ENCODE measurements at regions not wholly inside any gene's neighbourhood (a gene's known extent, or its start where the extent isn't known, plus 50 kb on each side); places are given as distances from the start of the nearest gene placed in this dataset.

DNA sequence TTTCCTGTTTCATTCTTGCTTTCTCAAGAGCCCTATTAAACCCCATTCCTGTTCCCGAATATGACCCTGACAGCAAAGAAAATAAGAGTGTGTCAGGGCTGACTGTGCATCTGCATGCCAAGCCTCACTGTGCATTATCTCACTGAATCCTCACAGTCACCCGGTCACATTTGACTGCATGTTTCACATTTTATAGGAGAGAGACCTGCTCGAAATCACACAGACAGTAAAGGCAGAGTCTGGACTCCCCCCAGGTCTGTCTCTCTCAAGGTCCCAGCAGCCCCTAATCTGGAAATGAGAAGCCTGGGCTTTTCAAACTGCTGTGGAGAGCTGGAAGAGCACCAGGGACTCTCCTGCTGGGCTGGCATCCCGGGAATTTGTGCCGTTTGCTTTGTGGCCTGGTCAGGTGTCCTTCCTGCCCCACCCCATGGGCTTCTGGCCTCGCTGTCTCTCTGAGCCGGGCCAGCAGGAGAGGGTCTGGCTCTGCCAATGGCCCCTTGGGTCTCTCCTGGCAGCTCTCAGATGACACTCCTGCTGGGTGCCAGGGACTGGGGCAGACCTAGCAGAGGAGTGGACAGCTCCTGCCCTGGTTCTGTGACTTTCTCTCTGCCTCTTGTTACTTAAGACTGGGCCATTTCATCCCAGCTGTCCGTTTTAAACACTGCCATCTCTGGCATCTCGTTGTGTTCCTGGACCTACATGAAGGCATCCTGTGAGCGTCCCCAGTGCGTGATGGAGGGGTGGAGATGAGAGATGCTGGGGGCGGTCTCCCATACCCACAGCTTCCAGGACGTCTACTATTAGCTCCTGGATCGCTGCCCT, 173.6 kb downstream of the ARHGAP12 start:
- no peak for FAIRE-seq

DNA sequence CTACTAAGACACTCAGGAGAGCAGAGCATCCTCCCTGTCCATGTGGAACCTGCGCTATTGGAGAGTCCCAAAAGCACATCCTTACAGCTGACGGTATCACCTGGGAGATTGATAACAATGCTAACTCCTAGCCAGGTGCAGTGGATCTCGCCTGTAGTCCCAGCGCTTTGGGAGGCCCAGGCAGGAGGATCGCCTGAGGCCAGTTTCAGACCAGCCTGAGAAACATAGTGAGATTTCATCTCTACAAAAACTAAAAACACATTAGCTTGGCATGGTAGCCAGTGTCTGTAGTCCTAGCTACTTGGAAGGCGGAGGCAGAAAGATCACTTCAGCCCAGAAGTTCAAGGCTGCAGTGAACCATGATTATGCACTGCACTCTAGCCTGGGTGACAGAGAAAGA, 174.9 kb downstream of the ARHGAP12 start:
- no peak for FAIRE-seq

DNA sequence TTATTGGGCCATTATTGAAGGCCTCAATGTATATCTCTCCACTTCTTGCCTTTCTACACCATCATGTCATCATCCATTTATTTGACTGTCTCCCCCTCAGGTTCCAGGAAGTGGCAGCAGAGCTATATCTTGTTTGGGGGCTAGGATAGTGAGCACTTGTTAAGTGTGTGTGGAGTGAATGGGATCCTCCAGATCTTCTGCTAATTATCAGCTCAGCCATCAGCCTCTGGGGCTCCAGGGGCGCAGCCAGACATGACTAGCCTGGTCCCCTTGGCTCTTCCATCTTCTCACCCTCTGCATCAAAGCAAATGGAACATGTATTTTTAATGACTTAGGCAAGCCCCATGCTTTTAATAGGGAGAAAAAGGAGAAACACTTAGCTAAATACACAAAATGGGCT, 176.5 kb downstream of the ARHGAP12 start:
- FAIRE-seq = no peak

DNA sequence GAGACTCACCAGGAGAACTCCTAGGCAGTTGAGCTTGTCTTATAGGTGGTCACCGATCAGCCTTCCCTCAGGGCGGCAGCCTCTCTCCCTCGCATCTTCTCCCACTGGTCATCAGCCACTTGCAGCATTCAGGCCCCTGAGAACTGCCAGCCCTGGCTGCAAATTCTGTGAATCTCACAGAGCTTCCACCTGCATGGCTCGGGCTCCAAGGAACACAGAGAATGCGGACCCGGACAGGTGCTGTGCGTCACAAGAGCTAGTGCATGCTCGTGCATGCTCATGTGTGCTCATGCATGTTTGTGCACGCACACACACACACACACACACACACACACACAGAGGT, 176.9 kb downstream of the ARHGAP12 start:
- FAIRE-seq = no peak

DNA sequence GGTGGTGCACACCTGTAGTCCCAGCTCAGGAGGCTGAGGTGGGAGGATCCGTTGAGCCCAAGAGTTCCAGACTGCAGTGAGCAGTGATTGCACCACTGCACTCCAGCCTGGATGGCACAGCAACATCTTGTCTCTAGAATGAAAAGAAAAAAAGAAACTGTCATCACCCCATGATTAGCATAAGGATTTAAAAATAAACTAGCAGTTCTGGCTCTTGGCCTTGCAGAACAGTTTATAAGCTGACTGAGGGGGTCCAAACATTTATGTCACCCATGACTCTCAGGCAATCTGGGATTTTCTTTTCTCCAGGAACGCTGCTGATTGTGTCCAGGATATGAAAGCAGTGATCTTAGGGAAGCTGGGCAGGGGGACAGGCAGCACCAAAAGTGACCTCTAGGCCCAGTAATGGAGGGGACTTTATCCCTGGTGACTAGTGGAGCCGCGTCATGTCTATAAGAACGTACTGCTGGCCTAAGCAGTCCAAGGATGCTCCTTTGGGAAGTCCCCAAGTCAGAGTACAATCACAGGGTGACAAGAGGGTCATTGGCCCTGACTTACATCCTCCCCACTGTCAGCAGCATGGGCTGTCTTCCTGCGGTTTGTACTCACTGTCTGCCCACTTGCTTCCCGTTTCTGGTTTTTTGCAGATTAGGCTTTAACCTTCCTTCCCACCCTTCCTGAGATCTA, 177.4 kb downstream of the ARHGAP12 start:
- no peak for FAIRE-seq

DNA sequence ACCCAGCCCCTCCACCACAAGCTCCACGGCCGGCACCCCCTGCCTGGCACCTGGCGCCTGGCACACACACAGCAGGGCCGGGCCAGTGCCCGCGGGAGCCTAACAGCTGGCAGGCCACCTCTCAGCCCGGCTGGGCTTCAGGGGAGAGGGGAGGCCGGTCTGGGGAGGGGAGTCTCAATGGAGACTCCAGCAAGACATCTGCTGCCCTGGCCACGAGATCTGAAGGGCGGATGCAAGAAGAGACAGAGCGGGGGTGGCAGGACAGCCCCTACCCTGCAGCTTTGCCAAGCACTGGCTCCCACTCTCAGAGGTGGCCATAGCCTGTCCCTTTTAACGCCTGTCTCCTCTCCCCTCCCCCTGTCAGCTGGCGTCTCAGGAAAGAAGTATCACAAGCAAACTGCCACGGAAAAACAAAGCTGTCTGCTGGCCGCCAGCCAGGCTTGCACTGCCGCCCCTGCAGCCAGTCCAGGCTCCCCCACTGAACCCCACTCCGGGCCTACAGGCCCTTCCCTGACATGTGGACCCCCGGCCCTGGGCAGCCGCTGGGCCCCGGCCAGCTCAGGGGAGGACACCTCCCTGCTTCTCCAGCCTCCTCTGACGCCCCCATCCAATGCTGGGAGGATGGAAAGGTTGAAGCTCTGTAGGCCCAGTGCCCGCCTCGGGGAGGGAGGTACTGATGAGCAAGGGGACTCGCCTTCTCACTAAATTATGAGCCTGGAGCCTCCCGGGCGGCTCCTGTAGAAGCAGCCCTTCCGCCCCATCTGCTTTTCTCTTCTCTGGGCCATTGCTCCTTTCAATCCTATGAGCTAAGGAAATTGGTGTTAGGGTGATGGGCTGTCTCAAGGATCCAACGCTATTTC, 178.4 kb downstream of the ARHGAP12 start:
- no peak for FAIRE-seq

DNA sequence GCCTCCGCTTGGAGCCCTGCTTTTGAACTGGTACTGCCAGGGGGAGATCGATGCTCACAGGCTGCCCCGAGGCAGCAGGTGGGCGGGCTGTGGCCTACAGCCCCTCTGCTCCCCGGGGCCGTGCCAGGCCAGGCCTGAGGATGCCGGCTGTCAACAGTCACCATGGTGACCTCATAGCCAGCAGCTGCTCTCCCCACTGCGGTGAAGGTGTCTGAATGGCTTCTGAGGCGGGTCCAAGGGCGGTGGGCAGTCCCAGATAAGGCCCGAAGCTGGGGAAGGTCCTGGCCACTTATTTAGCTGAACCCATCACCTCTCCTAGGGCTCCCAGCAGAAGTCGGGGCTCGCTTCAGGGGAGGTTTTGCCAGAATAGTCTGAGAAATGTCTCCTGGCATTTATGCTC, 179.3 kb downstream of the ARHGAP12 start:
- FAIRE-seq = no peak

DNA sequence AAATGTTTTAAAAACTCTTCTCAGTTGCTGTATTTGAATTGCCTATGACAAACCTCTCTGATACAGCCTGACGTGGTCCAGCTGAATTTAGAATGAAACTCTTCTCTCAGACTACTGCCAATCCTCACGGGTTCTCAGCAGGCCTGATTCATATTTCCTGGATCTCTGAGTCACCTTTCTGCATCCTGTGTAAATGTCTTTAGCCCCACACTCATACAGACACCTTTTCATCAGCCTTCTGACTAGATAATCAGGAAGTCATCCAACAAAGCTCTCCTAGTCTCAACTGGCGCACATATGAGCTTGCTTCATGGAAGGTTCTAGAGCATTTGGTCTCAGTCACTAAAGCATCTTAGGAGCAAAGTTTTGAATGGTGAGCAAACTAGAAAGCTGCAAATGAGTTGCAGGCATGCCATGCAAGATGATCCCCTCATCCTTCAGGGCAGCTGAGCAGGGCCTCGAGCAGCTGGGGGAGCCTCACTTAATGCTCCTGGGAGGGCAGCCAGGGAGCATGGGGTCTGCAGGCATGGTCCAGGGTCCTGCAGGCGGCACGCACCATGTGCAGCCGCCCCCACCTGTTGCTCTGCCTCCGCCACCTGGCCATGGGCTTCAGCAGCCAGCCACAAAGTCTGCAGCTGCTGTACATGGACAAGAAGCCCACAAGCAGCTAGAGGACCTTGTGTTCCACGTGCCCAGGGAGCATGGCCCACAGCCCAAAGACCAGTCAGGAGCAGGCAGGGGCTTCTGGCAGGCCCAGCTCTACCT, 182.8 kb downstream of the ARHGAP12 start:
- no peak for FAIRE-seq

DNA sequence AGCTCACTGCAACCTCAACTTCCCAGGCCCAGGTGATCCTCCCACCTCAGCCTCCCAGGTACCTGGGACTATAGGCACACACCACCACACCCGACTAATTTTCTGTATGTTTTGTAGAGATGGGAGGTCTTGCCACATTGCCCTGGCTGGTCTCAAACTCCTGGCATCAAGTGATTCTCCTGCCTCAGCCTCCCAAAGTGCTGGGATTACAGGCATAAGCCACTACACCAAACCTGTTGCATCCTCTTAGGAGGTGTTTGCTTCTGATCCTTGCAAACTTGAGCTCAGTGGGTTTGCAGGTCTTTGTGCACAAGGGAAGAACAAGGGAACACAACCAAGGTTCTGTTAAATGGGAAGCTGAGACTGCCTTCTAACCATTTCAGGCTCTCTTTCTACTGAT, 184.6 kb downstream of the ARHGAP12 start:
- FAIRE-seq = no peak

DNA sequence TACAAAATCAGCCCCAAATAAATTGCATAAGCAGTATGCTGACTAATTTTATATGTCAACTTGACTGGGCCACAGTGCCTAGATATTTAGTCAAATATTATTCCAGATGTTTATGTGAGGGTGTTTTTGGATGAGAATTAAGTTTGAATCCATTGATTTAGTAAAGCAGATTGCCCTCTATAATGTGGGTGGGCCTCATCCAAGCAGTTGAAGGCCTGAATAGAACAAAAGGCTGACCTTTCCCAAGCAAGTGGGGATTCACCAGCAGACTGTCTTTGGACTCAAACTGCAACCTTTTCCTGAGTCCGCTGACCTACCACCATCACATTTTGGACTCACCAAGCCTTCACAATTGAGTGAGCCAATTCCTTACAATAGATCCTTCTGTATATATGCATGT, 186.4 kb downstream of the ARHGAP12 start:
- no peak for FAIRE-seq

DNA sequence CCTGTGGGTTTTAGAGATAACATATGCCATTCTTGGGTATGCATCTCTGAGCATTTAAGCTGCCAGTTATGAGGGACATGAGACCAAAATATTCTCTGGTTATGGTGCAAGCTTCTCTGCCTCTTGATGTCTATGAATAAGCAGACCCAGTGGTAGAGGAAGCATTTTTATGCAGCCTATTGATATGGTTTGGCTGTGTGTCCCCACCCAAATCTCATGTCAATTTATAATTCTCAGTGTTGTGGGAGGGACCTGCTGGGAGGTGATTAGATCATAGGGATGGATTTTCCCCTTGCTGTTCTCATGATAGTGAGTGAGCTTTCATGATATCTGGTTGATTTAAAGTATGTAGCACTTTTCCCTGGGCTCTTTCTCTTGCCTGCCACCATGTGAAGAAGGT, 187.2 kb downstream of the ARHGAP12 start:
- no peak for FAIRE-seq

DNA sequence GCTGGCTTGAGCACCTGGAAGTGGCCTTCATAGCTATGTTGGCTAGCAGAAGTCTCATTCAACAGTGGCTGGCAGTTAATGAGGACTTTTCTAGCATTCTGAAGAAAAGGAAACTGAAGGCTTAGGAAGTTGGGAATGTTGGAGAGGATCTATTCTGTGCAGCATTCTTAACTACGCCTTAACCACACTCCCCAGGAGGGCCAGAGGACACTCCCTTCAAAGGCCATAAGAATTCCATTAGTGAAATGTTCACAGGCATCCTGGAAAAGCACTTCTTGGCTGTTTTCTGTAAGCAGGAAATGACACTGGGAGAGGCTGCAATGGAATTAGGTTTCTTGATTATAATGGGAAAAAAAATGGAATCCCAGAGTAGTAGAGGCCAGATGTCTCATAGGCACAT, 188.9 kb downstream of the ARHGAP12 start:
- no peak for FAIRE-seq

DNA sequence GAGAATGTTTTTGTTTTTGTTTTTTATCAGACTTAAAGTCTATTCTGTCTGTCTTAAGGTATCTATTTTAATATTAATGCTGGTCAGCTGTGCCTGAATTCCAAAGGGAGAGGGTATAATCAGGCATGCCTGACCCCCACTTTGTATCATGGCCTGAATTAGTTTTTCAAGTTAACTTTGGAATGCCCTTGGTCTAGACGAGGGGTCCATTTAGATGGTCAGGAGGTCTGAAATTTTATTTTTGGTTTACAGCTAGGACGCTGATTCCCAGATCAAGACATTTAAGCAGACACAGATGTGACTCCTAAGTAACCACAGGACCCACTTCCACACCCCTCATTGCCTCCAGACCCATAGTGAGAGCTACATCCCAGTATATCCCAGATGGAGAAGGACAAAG, 189.5 kb downstream of the ARHGAP12 start:
- no peak for FAIRE-seq

DNA sequence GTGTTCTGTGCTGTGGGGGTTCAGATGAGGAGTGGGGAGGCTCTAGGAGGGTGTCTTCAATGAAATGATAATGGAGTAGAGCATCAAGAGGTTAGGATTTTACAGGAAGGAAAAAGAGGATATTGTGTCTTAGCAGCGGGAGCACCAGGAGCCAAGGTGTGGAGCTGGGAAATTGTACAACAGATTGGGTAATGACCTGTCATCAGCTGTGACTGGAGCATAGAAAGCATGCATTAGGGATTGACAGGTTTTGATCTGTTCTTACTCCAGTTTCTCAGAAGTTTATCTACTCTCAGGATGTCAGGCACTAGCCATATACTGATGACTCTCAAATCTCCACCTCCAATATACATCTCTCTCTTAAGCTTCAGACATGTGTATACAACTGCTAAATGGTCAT, 196.9 kb downstream of the ARHGAP12 start:
- FAIRE-seq = no peak

DNA sequence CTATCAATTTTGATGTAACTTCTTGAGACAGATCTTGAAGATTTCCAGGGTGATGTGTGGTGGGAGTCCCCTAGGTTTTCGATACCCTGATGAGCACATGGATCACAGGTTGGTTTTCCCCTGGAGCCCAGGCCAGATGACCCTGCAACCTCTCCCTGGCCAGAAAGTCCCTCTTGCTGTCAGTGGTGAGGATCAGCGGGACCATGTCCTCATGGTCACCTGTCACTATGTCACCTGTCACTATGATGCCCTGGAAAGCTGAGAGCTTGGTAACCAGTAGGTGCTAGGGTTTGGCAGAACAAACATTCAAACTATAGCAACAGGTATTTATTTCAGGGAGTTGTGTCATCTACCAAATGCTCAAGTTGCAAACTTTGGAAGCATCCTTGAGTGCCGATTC, 197.9 kb downstream of the ARHGAP12 start:
- FAIRE-seq = no peak

DNA sequence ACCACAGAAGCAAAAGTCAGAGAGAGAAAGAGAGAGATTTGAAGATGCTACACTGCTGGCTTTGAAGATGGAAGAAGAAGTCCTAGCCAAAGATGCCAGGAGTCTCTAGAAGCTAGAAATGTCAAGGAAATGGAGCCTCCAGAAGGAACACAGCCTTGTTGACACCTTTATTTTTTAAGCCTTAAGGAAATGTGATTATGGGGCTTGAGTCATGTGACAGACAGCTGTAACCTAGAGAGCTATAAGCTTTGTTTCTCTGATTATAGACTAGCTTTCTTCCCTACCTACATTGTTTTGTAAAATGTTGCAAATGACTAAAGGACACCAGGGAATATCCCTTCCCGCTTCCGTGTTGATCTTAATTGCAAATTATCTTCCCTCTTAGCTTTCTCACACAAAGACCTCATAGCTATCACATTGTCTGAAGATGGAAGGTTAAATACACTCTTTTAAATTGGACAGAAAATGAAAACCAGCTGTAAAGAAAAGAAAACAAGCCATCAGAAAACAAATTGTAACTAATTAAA, 199.9 kb downstream of the ARHGAP12 start:
- no peak for FAIRE-seq

DNA sequence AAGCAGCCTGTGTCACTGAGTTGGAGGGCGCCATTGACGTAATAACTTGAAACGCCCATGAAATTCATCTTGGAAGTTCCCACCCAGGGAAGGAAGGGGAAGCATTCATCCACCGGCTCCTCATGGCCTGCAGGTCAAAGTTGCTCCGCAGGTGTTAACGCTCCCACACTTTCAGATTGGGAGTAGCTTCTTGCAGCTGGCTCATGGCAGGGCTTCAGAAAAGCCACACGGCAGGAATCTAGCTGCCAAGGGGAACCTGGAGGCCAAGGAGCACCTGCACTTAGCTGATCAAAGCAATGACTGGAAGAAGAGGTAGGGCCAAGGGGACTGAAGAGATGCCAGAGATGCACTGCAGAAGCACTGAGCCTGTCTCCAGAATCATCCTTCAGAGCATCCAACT, 203.2 kb downstream of the ARHGAP12 start:
- FAIRE-seq = no peak

DNA sequence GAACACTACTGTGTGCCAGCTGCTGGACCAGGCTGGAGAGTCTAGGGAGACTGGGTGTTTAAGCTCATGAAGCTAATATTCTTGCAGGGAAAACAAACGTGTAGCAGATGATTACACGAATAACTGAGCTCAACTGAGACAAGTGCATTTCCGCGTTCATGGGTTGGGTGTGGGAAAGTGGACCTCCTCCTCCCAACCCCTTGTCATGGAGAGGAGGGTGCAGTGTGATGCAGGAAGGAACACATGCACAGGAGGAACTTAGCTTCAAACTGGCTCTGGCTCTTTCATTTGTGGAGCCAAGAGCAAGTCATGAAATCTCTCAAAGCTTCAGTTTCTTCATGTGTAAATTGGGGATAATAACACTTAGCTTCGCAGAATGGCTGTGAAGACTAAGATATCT, 204.3 kb downstream of the ARHGAP12 start:
- FAIRE-seq = no peak

DNA sequence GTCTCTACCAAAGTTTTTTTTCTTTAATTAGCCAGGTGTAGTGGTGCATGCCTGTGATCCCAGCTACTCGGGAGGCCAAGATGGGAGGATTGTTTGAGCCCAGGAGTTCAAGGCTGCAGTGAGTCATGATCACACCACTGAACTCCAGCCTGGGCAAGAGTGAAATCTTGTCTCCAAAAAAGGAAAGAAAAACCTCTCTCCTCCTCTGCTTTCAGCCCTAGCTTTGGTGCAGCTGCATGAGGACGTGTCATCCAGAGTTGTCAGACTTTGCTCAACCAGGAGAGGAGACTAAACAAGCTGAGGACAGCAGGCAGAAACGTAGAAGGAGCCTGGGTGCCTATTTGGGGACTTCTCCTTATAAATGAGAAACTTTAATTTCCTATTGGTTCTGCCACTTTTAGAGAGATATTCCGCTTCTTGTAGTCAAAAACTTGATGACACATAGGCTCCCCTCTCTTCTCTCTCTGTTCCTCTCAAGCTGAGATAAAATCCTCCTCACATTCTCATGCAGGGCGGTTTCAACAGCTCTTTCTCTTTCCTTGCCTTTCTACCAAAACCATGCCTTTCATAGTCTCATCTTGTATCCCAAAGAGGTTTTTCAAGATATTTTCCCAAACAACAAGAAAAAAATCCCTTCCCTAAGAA, 205.4 kb downstream of the ARHGAP12 start:
- FAIRE-seq = no peak

DNA sequence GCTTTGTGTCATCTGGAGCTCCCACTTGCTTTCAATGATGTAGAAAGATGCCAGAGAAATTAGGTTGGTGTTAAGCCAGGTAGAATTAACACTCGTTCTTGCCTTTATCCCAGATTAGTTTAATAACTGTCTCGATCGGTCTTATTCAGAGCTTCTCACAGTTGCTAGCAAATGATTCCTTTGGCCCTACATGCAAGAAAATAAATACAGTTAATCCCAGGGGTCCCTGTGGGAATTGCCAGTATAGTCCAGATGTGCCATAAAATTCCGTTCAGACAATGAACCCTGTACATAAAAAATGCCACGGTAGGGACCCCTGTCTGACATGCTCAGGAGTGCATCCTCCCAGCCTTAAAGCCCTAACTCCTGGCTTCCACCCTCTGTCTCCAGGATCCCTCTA, 207.5 kb downstream of the ARHGAP12 start:
- no peak for FAIRE-seq

DNA sequence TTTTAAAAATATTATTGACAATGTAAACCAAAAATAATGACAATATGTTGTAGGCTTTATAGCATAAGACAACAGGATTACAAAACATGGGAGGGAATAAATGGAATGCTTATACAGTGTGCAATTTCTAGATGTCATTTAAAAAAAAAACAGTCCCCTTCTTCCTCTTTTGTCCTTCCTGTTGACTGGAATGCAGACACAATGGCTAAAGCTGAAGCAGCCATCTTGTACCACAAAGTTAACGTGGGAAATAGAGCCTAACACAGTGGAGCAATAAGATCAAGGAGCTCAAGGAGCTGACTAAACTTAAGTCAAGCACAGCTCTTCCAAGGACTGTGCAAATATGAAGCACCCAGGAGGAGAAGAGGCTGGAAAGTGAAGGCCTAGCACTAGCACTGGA, 208.1 kb downstream of the ARHGAP12 start:
- FAIRE-seq = no peak

DNA sequence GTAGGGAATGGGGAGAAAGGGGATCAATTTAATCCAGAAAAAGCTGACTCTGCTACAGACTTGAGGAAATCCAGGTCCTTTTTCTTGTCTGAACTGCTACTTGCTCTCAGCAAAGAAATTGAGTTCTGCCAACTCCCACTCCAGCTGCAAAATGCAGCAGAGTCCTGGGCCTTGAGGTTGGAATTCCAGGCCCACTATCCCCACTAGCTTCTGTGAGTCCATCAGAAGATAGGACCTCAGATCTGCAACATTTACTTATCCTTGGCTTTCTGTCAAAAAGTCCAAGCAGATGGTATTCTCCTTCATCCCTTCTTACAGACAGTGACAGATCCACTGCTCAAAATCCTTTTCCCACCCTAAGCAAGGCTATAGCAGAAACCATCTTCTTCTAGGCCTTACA, 219.2 kb downstream of the ARHGAP12 start:
- FAIRE-seq = no peak

Data from A204.1 (cell line).